Vagina (tissue), 2 donors: ENCODE measurements at regions not wholly inside any gene's neighbourhood (a gene's known extent, or its start where the extent isn't known, plus 50 kb on each side); places are given as distances from the start of the nearest gene placed in this dataset.
"Not testable (repeated sequence)": the region's sequence is repeated elsewhere in the genome, so short reads cannot be mapped to it uniquely, and the experiment has no call there.

Source experiments
- DNase-seq, 2 donors: peaks; one replicate each; pipeline ENCODE4 v3.0.0-alpha.2; 2017; ENCODE audit errors: extremely low spot score in 2 of 2
- H3K27ac ChIP-seq: fragments of 200-600 bp; sonication (generic); one replicate; pipeline ENCODE4 v1.5.1; 2019
- H3K27me3 ChIP-seq: fragments of 200-600 bp; sonication (generic); one replicate; pipeline ENCODE4 v1.5.1; 2019
- H3K36me3 ChIP-seq, 2 donors: fragments of 200-600 bp; sonication (generic); one replicate each; pipeline ENCODE4 v1.5.1; 2017 to 2019
- H3K4me1 ChIP-seq: fragments of 200-600 bp; sonication (generic); one replicate; pipeline ENCODE4 v1.5.1; 2019
- H3K4me3 ChIP-seq, 2 donors: fragments of 200-600 bp; sonication (generic); 1 replicate in 1 of 2; 2 replicates in 1 of 2; pipeline ENCODE4 v1.5.1; 2016 to 2019
- H3K9me3 ChIP-seq: fragments of 200-600 bp; sonication (generic); one replicate; pipeline ENCODE4 v1.5.1; 2019
- CTCF ChIP-seq, 3 experiments: fragments of 450-650 bp in 2 of 3; fragments of 200-600 bp in 1 of 3; sonication (generic) in 1 of 3; IDR thresholded peaks; one replicate each; pipeline ENCODE4 v1.5.1; 2017 to 2019; ENCODE audit warnings: antibody characterized with exemption in 3 of 3, mild to moderate bottlenecking in 2 of 3, moderate library complexity in 2 of 3
- POLR2A ChIP-seq, 2 donors: fragments of 450-650 bp; IDR thresholded peaks; one replicate each; pipeline ENCODE4 v1.6.1; 2017; ENCODE audit warnings: antibody characterized with exemption in 2 of 2, mild to moderate bottlenecking in 2 of 2, moderate library complexity in 2 of 2
- POLR2AphosphoS5 ChIP-seq, 2 donors: sonication (generic); formaldehyde crosslinking; IDR thresholded peaks; one replicate each; pipeline ENCODE4 v1.9.0; 2017; ENCODE audit warnings: antibody characterized with exemption in 2 of 2, mild to moderate bottlenecking in 2 of 2, low read depth in 1 of 2; ENCODE audit not compliant: insufficient read depth in 1 of 2
- intact Hi-C: fragments of 100-400 bp; cut with DNase I; formaldehyde crosslinking; loops from one replicate; pipeline ENCODE4 v1.15.1; 2023

- H3K9me3 ChIP-seq, H3K4me1 ChIP-seq, DNase-seq, H3K27me3 ChIP-seq, intact Hi-C loops, H3K27ac ChIP-seq, H3K36me3 ChIP-seq, H3K4me3 ChIP-seq: not testable (repeated sequence)
Observed at GRCh38 chr1:145553795-145554194, 54.0 kb upstream of the GPR89A start.

GRCh38 chr1:145545055-145545454, 62.7 kb upstream of the GPR89A start:
- Histone ChIP-seq H3K36me3 (no peaks in the 10 kb centered on the region), H3K9me3 (no peaks in the 10 kb centered on the region), H3K27me3 (no peaks in the 10 kb centered on the region), H3K4me3 (no peak overlapping the region), H3K4me1 (no peaks in the 10 kb centered on the region), H3K27ac (no peak overlapping the region)
- intact Hi-C loops: no loop called here
- TF ChIP-seq POLR2AphosphoS5 (IDR thresholded peaks at IDR 0.05; ENCODE audit: insufficient read depth in 1 of 2, low read depth in 1 of 2) (no peak), CTCF (IDR thresholded peaks at IDR 0.05) (no peak), POLR2A (IDR thresholded peaks at IDR 0.05) (no peak)
- no peak for DNase-seq

- intact Hi-C loops, H3K4me3 ChIP-seq: not testable (repeated sequence)
Observed at GRCh38 chr1:145541685-145542084, 66.1 kb upstream of the GPR89A start.

GRCh38 chr1:145541246-145541645, 66.5 kb upstream of the GPR89A start:
- H3K27ac ChIP-seq, H3K9me3 ChIP-seq, H3K4me3 ChIP-seq, H3K4me1 ChIP-seq, H3K36me3 ChIP-seq, H3K27me3 ChIP-seq, intact Hi-C loops, DNase-seq: not testable (repeated sequence)

More at GRCh38 chr1:145541685-145542084, 66.1 kb upstream of the GPR89A start:
- not testable (repeated sequence) for H3K9me3 ChIP-seq, H3K4me1 ChIP-seq, H3K27ac ChIP-seq, DNase-seq, H3K36me3 ChIP-seq, H3K27me3 ChIP-seq

- H3K4me1 ChIP-seq, DNase-seq, H3K27me3 ChIP-seq, H3K4me3 ChIP-seq, intact Hi-C loops, H3K27ac ChIP-seq, H3K36me3 ChIP-seq, H3K9me3 ChIP-seq: not testable (repeated sequence)
Observed at GRCh38 chr1:145538118-145538882, 69.5 kb upstream of the GPR89A start.

GRCh38 chr1:145537003-145537402, 70.8 kb upstream of the GPR89A start:
- H3K27me3 ChIP-seq, H3K4me1 ChIP-seq, H3K9me3 ChIP-seq, intact Hi-C loops, H3K27ac ChIP-seq, H3K36me3 ChIP-seq, DNase-seq, H3K4me3 ChIP-seq: not testable (repeated sequence)

- H3K9me3 ChIP-seq, H3K4me1 ChIP-seq, intact Hi-C loops, H3K36me3 ChIP-seq, H3K4me3 ChIP-seq, H3K27ac ChIP-seq, H3K27me3 ChIP-seq, DNase-seq: not testable (repeated sequence)
Observed at GRCh38 chr1:145535461-145535860, 72.3 kb upstream of the GPR89A start.

GRCh38 chr1:145528068-145528564, 79.7 kb upstream of the GPR89A start:
- H3K27ac ChIP-seq, H3K36me3 ChIP-seq, intact Hi-C loops, H3K4me1 ChIP-seq, H3K4me3 ChIP-seq, DNase-seq, H3K27me3 ChIP-seq, H3K9me3 ChIP-seq: not testable (repeated sequence)

GRCh38 chr1:145520159-145520558, 87.6 kb upstream of the GPR89A start:
- H3K27me3 ChIP-seq, H3K27ac ChIP-seq, intact Hi-C loops, H3K36me3 ChIP-seq, H3K9me3 ChIP-seq, H3K4me1 ChIP-seq, DNase-seq, H3K4me3 ChIP-seq: not testable (repeated sequence)

- DNase-seq, intact Hi-C loops, H3K27ac ChIP-seq: not testable (repeated sequence)
Observed at GRCh38 chr1:145519302-145519701, 88.5 kb upstream of the GPR89A start.

GRCh38 chr1:145513017-145513416, 87.6 kb upstream of the NBPF20 start:
- DNase-seq, H3K27me3 ChIP-seq, H3K9me3 ChIP-seq, H3K27ac ChIP-seq, H3K4me1 ChIP-seq, H3K4me3 ChIP-seq, intact Hi-C loops, H3K36me3 ChIP-seq: not testable (repeated sequence)

More at GRCh38 chr1:145519302-145519701, 88.5 kb upstream of the GPR89A start:
- not testable (repeated sequence) for H3K27me3 ChIP-seq, H3K4me1 ChIP-seq, H3K9me3 ChIP-seq, H3K4me3 ChIP-seq, H3K36me3 ChIP-seq

- H3K27ac ChIP-seq, H3K9me3 ChIP-seq, intact Hi-C loops, H3K36me3 ChIP-seq, H3K27me3 ChIP-seq, DNase-seq, H3K4me1 ChIP-seq, H3K4me3 ChIP-seq: not testable (repeated sequence)
Observed at GRCh38 chr1:145508053-145508452, 82.7 kb upstream of the NBPF20 start.
